Hematopoietic multipotent progenitor cell (in vitro differentiated cells): ENCODE measurements at regions not wholly inside any gene's neighbourhood (a gene's known extent, or its start where the extent isn't known, plus 50 kb on each side); places are given as distances from the start of the nearest gene placed in this dataset.
"Not testable (repeated sequence)": the region's sequence is repeated elsewhere in the genome, so short reads cannot be mapped to it uniquely, and the experiment has no call there.

ENCODE experiments used
- DNase-seq, 3 donors: peaks; one replicate each; pipeline ENCODE4 v3.0.0-alpha.2; 2011 to 2015; ENCODE audit warnings: low read depth in 2 of 3, low spot score in 2 of 3

DNA sequence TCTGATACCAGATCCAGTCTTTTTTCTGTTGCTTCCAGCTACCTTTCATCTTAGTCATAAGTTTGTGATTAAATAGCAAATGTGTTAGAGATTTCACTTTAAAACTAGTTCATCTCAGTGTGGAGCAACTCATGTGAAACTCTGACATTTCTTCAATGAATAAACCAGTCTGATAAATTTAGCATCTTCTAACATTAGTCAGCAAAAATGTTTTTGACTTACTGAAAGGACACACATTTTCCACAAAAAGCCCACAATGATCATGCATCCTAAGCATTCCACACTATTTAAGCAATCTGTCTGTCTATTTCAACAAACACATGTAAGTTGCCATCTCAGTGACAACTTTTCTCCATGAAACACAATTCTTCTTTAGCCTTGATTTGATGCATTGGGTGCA is 222.2 kb upstream of the SLC35B3 start:
- DNase-seq, result no peak

- no peak for DNase-seq
Measured at GRCh38 chr6:8655670-8656454, 220.5 kb upstream of the SLC35B3 start.

- DNase-seq, result no peak
Measured at GRCh38 chr6:8652710-8653109, 217.4 kb upstream of the SLC35B3 start.

DNA sequence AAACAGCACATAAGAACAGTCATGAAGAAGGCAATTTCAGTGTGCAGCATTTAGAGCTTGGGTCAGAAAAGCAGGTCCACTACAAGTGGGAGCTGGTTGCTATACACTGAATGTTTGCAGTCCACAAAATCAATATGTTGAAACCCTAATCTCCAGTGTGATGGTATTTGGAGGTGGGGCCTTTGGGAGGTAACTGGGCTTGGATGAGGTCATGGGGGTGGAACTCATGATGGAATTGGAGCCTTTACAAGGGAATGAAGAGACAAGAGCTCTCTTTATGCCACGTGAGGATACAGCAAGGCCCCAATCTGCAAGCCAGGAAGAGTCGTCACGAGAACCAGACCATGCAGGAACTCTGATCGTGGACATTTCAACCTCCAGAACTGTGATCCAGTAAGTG is 216.7 kb upstream of the SLC35B3 start:
- no peak for DNase-seq

DNA sequence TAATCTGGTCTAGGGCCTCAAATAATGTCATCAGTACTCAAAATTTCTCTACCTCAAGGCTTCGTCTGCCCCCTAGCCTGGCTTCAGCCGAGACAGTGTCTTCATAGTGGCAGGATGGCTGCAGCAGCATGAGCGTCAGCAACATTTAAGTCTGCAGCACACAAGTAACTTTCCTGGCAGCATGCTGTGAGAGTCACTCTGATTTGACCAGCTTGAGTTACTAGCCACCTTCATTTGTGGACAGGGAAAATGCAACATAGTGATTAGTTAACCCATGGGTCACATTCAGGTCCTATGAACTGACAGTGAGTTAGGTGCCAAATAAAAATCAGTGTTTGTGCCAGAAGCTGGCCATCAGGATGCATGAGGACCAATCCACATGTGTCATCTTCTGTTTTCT is 209.9 kb upstream of the SLC35B3 start:
- DNase-seq, result no peak

- no peak for DNase-seq
Measured at GRCh38 chr6:8644306-8644705, 209.0 kb upstream of the SLC35B3 start.

GRCh38 chr6:8642854-8643253 is 207.5 kb upstream of the SLC35B3 start:
- DNase-seq, result no peak

- no peak for DNase-seq
Measured at GRCh38 chr6:8642131-8642530, 206.8 kb upstream of the SLC35B3 start.

DNA sequence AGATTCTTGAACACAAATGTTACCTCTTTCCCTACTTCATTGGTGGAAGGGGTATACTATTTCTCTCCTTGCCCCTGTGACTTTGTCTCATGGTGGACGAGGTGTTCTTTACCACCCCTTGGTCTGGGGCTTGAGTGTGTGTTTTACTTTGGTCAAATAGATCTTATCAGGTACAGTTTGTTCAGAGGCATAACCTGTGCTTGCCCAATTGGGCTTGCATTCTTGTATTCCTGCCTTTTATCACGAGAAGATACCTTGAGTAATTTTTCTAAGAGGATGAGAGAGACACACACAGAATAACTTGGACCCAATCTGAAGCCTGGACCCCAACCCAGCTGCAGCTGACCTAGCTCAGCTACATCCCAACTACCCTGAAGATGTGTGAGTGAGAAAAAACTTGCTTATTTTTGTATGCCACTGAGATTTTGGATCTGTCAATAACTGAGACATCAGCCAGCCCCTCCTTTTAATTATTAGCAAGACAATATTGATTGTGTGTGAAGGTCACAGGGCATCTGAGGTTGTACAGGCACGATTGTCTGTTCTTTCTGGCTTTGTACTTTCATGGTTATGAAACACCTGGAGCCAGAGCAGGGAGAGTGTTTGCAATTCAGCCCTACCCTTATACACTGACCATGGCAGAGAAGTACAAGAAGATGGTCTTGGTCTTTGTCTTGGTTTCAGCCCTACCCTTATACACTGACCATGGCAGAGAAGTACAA is 204.7 kb upstream of the SLC35B3 start:
- no peak for DNase-seq

DNA sequence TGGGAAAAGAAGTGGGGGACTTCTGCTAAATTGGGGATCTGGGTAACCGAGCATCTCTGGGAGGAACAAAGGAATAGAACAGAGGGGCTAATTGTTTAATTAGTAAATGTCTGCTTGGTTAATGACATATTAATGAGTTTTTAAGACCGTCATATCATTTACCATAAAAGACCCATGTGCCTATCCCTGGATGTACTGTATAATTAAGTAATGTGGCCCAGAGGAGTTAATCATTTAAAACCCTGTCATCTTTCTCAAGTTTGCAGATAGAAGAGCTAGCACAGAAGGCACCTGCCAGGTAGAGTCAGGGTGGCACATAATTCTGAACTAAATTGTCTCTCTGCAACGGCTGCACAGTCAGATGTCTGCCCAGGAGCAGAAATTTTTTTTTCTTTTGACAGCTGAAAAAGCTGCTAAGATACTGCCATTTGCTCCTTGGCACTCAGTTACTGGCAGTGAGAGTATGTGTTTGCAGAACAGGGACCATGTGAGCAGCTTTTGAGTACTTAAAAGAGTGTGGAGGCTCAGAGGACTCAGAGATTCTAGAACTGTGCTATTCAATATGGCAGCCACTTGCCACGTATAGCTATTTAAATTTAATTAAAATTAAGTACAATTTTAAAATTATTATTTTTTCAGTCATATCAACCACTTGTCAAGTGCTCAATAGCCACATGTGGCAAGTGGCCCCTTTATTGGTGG is 202.7 kb upstream of the SLC35B3 start:
- DNase-seq, result no peak

DNA sequence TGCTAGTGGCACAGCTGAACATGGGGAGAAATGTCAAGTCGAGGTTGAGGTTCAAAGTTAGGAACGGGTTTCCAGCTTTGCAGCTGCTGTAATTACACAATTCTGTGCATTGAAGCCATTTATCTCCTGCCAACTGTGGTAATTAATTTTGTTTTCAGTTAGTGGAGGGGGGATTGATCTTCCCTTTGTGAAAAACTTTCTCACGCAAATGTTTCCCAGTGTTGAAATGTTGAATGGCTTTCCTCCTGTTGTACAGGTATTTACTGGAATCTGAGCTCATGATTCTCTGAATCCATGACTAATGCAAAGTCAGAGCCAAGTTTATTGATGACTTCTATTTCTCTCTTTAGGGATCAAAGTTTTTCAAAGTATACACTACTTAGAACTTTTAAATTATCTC is 198.4 kb upstream of the SLC35B3 start:
- DNase-seq, result no peak

GRCh38 chr6:8628736-8629135 is 193.4 kb upstream of the SLC35B3 start:
- DNase-seq, result no peak

- no peak for DNase-seq
Measured at GRCh38 chr6:8628063-8628462, 192.7 kb upstream of the SLC35B3 start.

- DNase-seq, result peak in 1 of 3 donors; percentile 1
Measured at GRCh38 chr6:8627085-8627861, 191.9 kb upstream of the SLC35B3 start.

- DNase-seq, result no peak
Measured at GRCh38 chr6:8624665-8625064, 189.3 kb upstream of the SLC35B3 start.

GRCh38 chr6:8623441-8623840 is 188.1 kb upstream of the SLC35B3 start:
- DNase-seq, result no peak

DNA sequence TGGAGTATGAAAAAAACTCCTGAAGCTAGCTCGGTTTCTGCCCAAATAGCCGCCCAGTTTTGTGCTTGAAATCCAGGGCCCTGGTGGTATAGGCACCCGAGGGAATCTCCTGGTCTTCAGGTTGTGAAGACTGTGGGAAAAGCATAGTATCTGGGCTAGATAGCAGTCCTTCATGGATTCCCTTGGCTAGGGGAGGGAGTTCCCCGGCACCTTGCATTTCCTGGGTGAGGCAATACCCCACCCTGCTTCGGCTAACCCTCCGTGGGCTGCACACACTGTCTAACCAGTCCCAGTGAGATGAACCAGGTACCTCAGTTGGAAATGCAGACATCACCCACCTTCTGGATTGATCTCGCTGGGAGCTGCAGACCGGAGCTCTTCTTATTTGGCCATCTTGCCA is 184.5 kb upstream of the SLC35B3 start:
- no peak for DNase-seq

GRCh38 chr6:8619408-8619807 is 184.1 kb upstream of the SLC35B3 start:
- not testable (repeated sequence) for DNase-seq

DNA sequence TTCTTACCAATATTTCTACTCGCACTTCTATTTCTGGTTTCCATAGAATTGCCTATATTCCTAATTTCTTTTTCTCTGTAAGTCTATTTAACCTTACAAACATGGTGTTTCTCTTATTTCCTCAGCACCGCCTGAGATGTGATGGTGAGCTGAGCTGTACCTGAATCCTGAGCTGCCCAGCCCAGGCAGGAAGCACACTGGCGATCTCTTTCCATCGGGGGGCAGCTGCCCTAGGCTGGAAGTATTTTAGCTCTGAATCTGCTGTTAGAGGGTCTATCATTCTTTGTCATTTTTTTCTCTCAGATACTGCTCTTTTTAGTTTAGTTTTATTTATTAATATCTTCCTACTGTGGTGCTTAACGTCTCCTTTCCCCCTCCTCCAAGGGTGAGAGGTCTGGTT is 173.4 kb upstream of the SLC35B3 start:
- DNase-seq, result no peak

DNA sequence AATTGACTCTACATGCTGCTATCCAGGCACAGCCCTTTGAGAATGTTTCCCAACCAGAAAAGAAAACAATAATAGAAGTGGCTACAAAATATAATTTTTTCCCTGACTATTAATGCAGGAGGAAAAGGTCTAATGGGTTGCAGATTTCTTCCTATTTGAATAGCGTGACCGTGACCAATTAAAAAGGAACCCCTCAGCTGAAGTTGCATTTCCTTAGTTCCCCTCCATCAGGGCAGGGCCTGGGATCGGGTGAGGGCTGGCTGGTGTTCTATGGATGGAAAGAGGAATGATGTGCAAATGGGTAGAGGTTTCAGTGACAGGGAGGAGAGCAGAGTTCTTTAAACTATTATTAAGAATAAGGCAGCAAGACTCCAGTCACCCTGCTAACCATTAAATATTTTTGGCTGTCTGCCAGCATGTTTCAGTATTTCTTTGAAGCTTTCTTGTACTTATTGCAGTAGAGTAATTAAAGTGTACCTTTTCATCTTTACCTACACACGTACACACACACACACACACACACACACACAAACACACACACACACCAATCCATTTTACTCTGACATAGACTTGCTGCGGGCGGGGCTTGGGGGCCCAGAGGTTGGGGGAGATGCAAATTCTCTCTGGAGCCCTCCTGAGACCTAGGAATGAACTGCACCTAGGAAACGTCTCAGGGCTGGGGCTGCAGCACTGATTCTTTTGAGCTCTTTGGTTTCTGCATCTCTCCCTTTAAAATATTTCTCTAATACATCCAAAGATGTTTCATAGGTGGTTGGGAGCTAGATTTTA is 154.8 kb upstream of the SLC35B3 start:
- DNase-seq, result no peak
